G401 (cell line): ENCODE measurements at regions not wholly inside any gene's neighbourhood (a gene's known extent, or its start where the extent isn't known, plus 50 kb on each side); places are given as distances from the start of the nearest gene placed in this dataset.
"Not testable (repeated sequence)": the region's sequence is repeated elsewhere in the genome, so short reads cannot be mapped to it uniquely, and the experiment has no call there.

Experiments
- DNase-seq: peaks from one replicate; pipeline ENCODE4 v3.0.0-alpha.2; 2015; ENCODE audit warnings: low spot score
- in situ Hi-C: cut with HindIII; loops from 2 replicates; pipeline ENCODE4 v1.10.0; 2016; ENCODE audit warnings: low sequenced_read_pairs, mixed read lengths

- in situ Hi-C loops, DNase-seq: not testable (repeated sequence)
Observed at GRCh38 chr4:114148372-114149070, 169.1 kb upstream of the ARSJ start.

- in situ Hi-C loops, result no loop called here
- no peak for DNase-seq
Observed at GRCh38 chr4:114156371-114156770, 176.9 kb upstream of the ARSJ start.

GRCh38 chr4:114161809-114162208 is 182.4 kb upstream of the ARSJ start:
- in situ Hi-C loops, result no loop called here
- DNase-seq, result no peak

GRCh38 chr4:114163051-114163450 is 183.6 kb upstream of the ARSJ start:
- DNase-seq, result no peak

GRCh38 chr4:114173968-114174367 is 194.5 kb upstream of the ARSJ start:
- in situ Hi-C loops, result no loop called here
- DNase-seq, result no peak

More at GRCh38 chr4:114163051-114163450, 183.6 kb upstream of the ARSJ start:
- in situ Hi-C loops, result no loop called here

- DNase-seq, result no peak
- in situ Hi-C loops, result no loop called here
Observed at GRCh38 chr4:114177628-114178027, 198.2 kb upstream of the ARSJ start.

- no peak for DNase-seq
Observed at GRCh38 chr4:114178392-114178791, 198.9 kb upstream of the ARSJ start.

GRCh38 chr4:114180481-114180880 is 201.0 kb upstream of the ARSJ start:
- peak; percentile 24 for DNase-seq
- in situ Hi-C loops, result no loop called here

More at GRCh38 chr4:114178392-114178791, 198.9 kb upstream of the ARSJ start:
- in situ Hi-C loops, result no loop called here

- in situ Hi-C loops, result no loop called here
- DNase-seq, result no peak
Observed at GRCh38 chr4:114184901-114185300, 205.5 kb upstream of the ARSJ start.

- in situ Hi-C loops, result no loop called here
- DNase-seq, result no peak
Observed at GRCh38 chr4:114187592-114187991, 208.1 kb upstream of the ARSJ start.

GRCh38 chr4:114191496-114191895 is 212.0 kb upstream of the ARSJ start:
- no peak for DNase-seq
- in situ Hi-C loops, result no loop called here

GRCh38 chr4:114192854-114193253 is 213.4 kb upstream of the ARSJ start:
- in situ Hi-C loops, result no loop called here
- no peak for DNase-seq

GRCh38 chr4:114193624-114194399 is 214.4 kb upstream of the ARSJ start:
- DNase-seq, result no peak
- in situ Hi-C loops, result no loop called here

- in situ Hi-C loops, result no loop called here
- no peak for DNase-seq
Observed at GRCh38 chr4:114196606-114197005, 217.2 kb upstream of the ARSJ start.

- no peak for DNase-seq
- in situ Hi-C loops, result no loop called here
Observed at GRCh38 chr4:114200026-114200425, 220.6 kb upstream of the ARSJ start.

- no peak for DNase-seq
- in situ Hi-C loops, result no loop called here
Observed at GRCh38 chr4:114205261-114205660, 225.8 kb upstream of the ARSJ start.

GRCh38 chr4:114208574-114209151 is 229.2 kb upstream of the ARSJ start:
- no peak for DNase-seq
- in situ Hi-C loops, result no loop called here

GRCh38 chr4:114209584-114209983 is 230.1 kb upstream of the ARSJ start:
- DNase-seq, result no peak
- in situ Hi-C loops, result no loop called here

- DNase-seq, result no peak
- in situ Hi-C loops, result no loop called here
Observed at GRCh38 chr4:114211556-114211955, 232.1 kb upstream of the ARSJ start.

GRCh38 chr4:114217150-114217817 is 237.8 kb upstream of the ARSJ start:
- no peak for DNase-seq

More at GRCh38 chr4:114217150-114217817, 237.8 kb upstream of the ARSJ start:
- in situ Hi-C loops, result no loop called here
